ENCODE measurements at regions not wholly inside any gene's neighbourhood (a gene's known extent, or its start where the extent isn't known, plus 50 kb on each side); places are given as distances from the start of the nearest gene placed in this dataset.

GRCh38 chr6:139533171-139533570 lies 158.7 kb upstream of the CITED2 start:
- no peak for DNase-seq (ENCODE audit: low read depth)
- in situ Hi-C loops (cut with HindIII; ENCODE audit: low sequenced_read_pairs): no loop called here
- no peak overlapping the region for H3K4me3 ChIP-seq (ENCODE audit: low read depth, low read length)
- TF ChIP-seq CTCF (IDR thresholded peaks at IDR 0.05; ENCODE audit: low read depth, low read length, missing control alignments): no peak

GRCh38 chr6:139531148-139532115 lies 157.0 kb upstream of the CITED2 start:
- H3K4me3 ChIP-seq (ENCODE audit: low read depth, low read length): no peak overlapping the region
- in situ Hi-C loops (cut with HindIII; ENCODE audit: low sequenced_read_pairs): no loop called here

GRCh38 chr6:139530561-139530960 lies 156.1 kb upstream of the CITED2 start:
- no peak for TF ChIP-seq CTCF (IDR thresholded peaks at IDR 0.05; ENCODE audit: low read depth, low read length, missing control alignments)
- DNase-seq (ENCODE audit: low read depth): no peak
- in situ Hi-C loops (cut with HindIII; ENCODE audit: low sequenced_read_pairs): no loop called here
- no peak overlapping the region for H3K4me3 ChIP-seq (ENCODE audit: low read depth, low read length)

More at GRCh38 chr6:139531148-139532115, 157.0 kb upstream of the CITED2 start:
- no peak for TF ChIP-seq CTCF (IDR thresholded peaks at IDR 0.05; ENCODE audit: low read depth, low read length, missing control alignments)
- DNase-seq (ENCODE audit: low read depth): no peak

GRCh38 chr6:139529420-139529819 lies 155.0 kb upstream of the CITED2 start:
- H3K4me3 ChIP-seq (ENCODE audit: low read depth, low read length): no peak overlapping the region
- TF ChIP-seq CTCF (IDR thresholded peaks at IDR 0.05; ENCODE audit: low read depth, low read length, missing control alignments): no peak
- DNase-seq (ENCODE audit: low read depth): no peak
- in situ Hi-C loops (cut with HindIII; ENCODE audit: low sequenced_read_pairs): no loop called here

GRCh38 chr6:139528471-139528870 lies 154.0 kb upstream of the CITED2 start:
- DNase-seq (ENCODE audit: low read depth): no peak
- in situ Hi-C loops (cut with HindIII; ENCODE audit: low sequenced_read_pairs): no loop called here
- H3K4me3 ChIP-seq (ENCODE audit: low read depth, low read length): no peak overlapping the region
- no peak for TF ChIP-seq CTCF (IDR thresholded peaks at IDR 0.05; ENCODE audit: low read depth, low read length, missing control alignments)

- DNase-seq (ENCODE audit: low read depth): no peak
- in situ Hi-C loops (cut with HindIII; ENCODE audit: low sequenced_read_pairs): no loop called here
Measured at GRCh38 chr6:139525415-139525814, 151.0 kb upstream of the CITED2 start.

More at GRCh38 chr6:139525415-139525814, 151.0 kb upstream of the CITED2 start:
- H3K4me3 ChIP-seq (ENCODE audit: low read depth, low read length): no peak overlapping the region
- no peak for TF ChIP-seq CTCF (IDR thresholded peaks at IDR 0.05; ENCODE audit: low read depth, low read length, missing control alignments)
